HG03558 (cell line): ENCODE measurements at regions not wholly inside any gene's neighbourhood (a gene's known extent, or its start where the extent isn't known, plus 50 kb on each side); places are given as distances from the start of the nearest gene placed in this dataset.
"Not testable (repeated sequence)": the region's sequence is repeated elsewhere in the genome, so short reads cannot be mapped to it uniquely, and the experiment has no call there.

Experiments used
- ATAC-seq: cut with Tn5 transposase; IDR thresholded peaks from one replicate; pipeline ENCODE4 v1.9.1; 2021; ENCODE audit warnings: moderate number of reproducible peaks; ENCODE audit not compliant: unreplicated experiment; ENCODE audit errors: extremely low read depth

DNA sequence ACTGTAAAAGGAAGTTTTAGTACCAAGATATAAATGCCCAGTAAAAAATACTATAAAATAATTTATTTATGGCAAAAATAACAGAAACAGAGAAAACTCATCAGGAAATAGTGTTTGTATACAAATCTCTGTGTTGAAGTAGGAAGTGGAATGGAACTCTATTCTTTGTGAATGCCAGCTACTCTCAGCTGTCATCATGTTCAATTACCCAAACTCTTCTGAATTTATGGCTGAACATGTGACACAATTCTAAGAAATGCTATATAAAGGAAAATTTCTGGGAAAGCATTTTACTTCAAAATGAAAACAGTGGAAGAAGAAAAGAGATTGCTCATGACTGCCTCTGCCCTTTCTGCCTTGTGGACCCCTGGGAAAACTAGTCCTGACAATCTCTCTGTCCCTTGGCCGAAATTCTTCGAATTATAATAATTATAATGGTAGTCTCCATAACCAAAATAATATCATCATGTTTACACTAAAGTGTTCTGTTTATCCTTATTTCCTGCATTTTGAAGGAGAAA is 522.3 kb upstream of the ST8SIA4 start:
- ATAC-seq: no peak

DNA sequence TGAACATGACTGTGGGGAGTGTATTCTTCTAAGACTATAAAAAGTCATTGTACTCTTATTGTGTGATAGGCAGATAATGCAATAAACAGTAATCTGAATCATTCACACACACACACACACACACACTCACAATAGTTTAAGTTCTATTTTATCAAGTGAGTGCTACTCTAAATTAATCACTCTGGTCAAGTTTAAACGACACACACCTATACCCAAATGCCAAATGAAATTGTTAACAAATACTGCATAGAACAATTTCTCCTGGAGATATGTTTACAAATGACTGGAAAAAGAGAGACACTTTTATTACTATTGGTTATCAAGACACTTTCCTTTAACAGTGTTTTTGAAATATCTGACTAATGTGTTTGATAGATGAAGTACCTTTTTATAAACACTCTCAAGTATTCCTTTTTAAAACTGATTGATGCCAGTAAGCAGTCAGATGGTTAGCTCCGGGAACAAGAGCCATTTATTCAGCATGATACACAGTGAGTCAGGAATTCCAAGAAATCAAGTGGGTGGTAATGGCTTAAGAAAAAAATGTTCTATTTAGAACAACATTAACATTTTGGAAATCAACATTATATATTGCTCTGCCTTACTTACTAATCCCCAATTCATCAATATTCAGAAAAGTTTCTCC is 521.6 kb upstream of the ST8SIA4 start:
- no peak for ATAC-seq

DNA sequence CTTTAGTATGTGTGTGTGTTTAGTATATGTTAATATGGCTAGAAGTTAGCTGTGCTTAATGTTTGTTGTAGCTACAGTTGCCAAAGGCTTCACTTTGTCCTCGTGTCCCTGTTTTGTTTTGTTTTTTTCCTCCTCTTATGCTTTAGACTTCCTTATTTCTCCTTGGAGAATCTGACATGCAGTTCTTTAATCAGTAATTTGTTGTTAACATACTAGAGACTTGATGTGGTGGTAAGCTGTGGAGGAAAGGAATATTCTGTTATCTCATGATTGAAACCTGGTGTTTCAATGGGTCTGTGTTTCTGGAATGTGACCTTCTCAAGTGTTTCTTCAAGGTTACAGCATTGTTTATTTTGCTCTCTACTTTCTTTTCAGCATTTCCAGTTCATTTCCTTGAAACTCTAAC is 515.6 kb upstream of the ST8SIA4 start:
- no peak for ATAC-seq

DNA sequence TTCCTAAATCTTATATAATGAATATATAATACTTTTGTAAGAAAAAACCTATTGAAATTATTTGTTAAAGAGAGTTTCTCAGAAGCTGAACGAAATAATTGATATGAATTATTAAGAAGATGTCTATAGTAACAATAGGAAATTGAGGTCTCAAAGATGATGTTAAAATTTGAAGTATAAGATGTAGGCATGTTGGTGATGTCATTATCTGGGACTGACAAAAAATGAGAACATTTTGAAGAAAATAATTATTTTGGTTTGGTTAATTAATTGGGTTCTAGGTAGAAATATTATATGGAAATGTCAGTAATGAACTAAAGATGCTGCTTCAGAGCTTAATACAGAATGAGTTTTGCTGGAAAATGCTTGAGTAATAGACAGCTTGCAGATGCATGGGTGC is 501.4 kb upstream of the ST8SIA4 start:
- no peak for ATAC-seq

DNA sequence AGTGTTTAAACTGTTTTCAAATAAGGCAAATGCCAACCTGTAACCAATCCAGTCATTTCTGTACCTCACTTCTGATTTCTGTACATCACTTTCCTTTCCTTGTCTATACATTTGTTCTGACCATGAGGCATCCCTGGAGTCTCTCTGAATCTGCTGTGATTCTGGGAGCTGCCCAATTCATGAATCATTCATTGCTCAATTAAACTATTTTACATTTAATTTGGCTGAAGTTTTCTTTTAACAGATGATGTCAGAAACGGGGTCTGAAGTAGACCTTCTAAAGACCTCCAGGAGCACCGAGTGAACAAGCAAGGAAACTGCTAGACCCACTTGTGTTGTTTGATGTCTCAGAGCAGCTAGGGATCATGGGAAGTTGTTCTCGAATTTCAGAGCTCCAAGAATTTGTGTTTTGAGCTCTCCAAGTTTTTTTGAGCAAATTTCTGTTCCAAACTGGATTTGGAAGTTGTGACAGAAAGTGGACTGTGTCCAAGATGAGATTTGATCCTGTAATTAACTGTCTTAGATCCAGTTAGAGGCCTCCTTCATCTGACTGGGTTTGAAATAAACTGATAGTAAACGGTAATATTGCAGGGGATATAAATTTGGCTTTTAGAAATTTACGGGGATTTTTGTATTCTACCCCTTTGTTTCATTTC is 490.8 kb upstream of the ST8SIA4 start:
- no peak for ATAC-seq

DNA sequence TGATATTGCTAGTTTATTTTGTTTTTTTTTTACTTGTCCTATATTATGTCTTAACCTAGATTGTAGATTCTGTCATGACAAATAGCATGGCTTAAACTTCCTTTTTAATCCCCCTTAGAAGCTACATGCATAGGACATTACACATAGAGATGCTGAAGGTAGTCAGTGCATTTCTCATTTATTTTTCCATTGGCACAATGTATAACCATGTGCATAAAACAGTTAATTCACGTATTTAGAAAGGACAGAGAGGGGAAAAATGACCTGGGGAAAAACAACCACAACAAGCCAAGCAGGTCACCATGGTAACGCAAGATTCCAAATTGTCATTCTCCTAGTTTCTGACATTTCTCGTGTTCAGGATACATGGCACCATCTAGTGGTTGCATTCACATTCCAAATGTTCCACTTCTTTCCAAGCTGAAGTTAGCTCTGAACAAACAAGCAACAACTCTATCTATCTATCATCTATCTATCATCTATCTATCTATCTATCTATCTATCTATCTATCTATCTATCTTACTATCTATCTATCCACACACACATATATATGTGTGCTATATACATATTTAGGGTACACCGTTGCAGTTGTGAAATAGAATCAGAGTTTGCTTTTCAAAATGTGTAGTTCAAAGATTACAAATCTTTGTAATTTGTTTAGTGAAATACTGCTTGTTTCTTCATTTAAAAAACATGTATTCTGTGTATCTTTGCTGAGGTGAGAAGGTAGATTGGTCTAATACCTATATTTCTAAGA is 487.2 kb upstream of the ST8SIA4 start:
- ATAC-seq: peak; percentile 50

DNA sequence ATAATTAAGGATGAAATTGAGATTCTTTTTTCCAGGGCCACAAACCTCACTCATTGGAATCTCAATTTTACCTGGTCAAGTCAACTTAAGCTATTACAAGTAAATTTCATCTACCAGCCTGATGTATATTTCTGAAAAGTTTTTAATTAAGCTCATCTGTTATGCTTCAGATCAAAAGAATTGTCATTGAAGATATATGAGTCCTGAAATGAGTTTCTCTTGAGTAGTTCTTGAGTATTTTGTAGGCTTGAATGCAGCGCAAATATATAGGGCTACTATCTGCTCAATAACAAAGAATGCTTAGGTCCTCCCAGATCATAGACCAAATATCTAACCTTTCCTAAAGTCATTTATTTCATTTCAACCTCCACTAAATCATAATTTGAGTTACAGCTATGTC is 482.2 kb upstream of the ST8SIA4 start:
- no peak for ATAC-seq

DNA sequence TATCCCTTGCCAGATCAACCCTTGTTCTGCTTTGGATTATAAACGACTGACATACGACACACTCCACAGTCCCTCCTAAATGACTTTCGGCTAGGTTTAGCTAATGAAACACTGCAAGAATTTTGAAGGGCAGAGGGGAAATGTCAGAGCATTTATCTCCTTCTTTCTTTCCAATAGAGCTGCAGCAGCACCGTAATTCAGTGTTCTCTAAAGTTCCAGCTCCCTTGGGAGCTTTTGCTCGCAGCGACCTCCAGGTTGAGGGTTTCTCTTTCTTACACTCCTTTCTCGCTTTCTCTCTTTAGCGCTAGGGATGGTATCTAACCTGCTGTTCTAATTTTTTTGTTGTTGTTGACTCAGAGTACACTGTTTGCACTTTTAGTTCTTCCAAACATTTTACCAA is 467.1 kb upstream of the ST8SIA4 start:
- no peak for ATAC-seq

DNA sequence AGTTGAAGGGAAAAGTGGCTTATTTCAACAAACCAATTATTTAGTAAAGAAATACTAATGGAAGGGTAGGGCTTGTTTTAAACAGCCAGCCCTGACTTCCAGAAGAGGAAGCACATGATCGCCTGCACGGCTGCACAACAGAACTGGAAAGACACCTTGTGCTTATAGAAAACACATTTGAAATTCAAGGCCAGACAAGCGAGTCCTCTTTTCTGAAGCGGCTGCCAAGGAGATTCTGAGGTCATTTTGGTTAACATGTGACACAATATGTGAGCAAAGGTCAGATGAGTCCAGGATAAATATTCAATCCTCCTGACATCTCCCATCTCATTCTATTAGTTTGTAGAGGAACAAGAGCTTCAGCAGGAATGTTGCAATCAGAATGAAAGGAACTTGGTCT is 461.4 kb upstream of the ST8SIA4 start:
- no peak for ATAC-seq

DNA sequence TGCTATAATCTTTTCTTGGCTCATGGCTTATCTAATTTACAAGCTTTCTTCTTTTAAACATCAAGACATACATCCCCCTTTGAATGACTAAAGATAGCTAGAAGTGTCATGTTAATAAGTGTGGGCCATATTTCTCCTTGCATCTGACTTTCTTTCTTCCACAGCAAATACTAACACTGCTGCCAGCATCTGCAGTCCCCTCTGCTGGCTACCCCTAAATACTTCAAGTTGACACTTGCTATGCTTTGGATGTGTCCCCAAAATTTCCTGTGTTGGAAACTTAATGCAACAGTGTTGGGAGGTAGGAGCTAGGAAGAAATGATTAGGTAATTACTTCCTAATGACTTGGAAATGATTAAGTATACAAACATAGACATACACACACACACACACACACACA is 459.0 kb upstream of the ST8SIA4 start:
- no peak for ATAC-seq

DNA sequence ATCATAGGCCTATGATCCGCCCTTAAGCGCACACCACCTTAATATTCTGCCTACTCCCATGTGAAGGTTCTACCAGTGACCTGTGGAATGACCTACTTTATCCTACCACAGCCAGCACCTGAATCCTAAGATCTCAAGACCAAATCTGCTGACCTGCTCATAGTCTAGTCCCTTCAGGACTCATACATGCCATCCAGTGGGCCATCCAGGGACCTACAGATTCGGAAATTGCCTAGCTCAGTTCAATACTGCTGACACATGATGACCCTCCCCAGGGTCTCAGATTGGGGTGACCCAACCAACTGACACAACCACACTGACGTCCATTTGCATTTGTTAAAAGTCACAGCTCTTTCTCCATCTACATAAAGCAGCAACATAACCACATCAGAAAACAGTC is 443.8 kb upstream of the ST8SIA4 start:
- ATAC-seq: no peak

DNA sequence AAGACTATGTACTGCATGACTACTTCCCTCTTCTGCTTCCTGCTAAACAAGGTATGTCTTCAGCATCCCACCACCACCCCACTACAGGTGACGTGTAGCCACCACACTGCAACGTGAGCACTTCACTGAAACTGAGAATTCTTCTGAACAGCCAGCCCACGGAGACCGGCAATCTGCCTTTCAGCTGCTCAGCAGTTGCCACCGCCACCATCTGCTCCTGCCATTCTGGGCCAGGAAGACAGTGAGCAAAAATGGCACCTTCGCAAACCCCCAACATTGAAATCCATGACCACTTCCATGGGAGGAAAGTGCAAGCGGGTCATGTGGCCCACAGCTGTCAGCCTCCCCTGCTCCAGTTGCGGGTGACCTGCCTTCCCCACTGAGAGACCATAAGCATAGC is 443.4 kb upstream of the ST8SIA4 start:
- no peak for ATAC-seq

DNA sequence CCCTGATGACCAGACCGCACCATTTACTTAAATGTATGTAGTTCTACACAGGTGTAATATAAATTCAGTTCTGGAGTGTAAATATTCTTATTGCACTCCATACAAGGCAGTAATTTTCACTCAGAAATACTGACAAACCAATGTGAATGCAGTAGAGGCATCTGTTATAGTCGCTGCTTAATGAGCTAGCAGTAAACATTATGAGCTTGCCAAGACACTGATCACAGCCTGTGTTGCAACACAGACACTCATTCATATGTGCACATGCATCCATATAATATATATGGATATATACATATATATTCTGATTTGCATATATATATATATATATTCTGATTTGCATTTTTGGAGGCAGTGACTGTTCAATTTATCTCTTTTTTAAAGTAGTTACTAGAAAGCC is 435.1 kb upstream of the ST8SIA4 start:
- ATAC-seq: no peak

DNA sequence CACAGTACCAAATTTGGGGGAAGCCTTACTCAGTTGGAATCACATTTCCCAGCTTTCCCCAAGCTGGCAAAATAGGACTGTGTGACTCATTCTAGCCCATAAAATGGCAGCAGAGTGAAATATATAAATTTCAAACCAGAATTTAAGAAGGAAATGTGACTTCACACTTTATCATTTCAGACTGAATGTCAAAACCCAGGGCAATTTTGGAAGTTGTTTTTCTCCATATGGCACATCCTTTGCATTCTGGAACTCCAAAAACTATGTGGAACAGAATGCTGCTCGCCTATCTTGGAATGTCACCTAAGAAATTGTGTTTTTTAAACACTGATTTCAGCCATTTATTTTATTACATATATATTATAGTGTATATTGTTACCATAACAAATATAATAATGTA is 424.7 kb upstream of the ST8SIA4 start:
- no peak for ATAC-seq

DNA sequence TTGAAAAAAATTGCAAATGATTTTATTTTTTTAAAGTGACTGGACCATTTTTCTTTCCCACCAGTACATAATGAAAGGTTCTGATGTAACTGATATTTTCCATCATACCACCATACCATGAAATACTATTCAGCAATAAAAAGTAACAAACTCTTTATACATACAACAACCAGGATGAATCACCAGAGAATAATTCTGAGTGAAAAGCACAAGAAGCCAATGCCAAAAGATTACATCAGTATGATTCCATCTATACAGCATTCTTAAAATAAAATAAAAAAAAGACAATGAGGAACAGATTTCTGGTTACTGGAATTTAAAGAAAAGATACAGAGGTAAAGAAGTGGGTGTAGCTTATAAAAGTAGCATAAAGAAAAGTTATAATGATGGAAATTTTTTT is 423.7 kb upstream of the ST8SIA4 start:
- no peak for ATAC-seq

DNA sequence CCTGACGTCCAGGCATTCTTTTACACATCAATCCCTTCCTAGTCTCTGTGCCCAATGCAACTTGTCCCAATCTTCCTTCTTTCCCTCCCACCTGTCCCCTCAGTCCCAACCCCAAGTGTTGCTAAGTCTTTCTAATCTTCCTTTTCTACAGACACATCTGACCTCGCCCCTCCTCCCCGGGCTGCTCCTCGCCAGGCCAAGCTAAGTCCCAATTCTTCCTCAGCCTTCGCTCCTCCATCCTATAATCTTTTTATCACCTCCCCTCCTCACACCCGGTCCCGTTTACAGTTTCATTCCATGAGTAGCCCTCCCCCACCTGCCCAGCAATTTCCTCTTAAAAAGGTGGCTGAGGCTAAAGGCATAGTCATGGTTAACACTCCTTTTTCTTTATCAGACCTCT is 413.3 kb upstream of the ST8SIA4 start:
- not testable (repeated sequence) for ATAC-seq

DNA sequence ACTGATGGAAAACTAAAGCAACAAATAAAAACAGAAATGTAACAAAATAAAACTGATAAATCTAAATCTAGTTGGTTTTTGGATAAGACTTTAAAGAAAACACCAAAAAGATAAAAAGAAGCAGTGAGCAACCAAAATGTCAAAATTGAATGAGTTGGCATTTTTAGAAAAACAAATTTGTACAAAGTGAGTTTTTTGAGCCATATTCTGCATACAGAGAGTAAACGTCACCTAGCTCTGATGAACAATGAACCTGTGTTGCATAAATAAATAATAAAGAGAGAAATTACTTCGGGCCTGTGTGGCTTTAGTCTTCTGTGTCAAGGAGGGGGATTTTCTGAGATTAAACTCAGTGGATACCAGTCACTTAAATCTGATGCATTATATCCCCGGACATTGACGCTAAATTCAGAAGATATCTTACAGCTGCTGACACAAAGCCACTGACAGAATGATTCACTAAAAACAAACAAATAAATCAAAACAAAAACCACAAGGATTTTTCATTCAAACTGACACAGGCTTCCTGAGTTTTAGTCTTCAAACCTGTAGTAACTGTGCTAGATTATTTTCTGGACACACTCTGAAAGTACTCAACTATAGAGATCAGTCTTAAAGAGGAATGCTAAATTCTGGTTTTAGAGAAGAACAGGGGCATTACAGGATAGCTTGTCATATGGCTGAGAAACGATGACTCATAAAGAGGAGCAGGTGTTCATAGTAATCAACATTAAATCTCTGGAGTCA is 403.5 kb upstream of the ST8SIA4 start:
- no peak for ATAC-seq

DNA sequence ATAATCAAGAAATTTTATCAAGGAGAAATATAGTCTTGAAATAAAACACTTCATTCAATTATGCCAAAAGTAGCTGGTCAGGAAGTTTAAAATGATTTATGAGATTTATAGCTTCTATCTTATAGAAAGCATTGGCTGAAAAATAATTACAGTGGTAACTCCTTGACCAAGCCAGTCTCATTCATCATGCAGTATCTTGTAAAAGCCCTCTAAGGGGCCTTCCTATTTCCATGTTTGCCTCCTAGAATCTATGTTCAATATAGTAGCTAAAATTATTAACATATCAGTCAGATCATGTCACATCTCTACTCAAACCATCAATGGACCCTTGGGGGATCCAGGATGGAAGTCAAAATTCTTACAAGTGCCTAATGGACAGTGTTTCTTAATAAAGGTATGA is 393.4 kb upstream of the ST8SIA4 start:
- no peak for ATAC-seq

DNA sequence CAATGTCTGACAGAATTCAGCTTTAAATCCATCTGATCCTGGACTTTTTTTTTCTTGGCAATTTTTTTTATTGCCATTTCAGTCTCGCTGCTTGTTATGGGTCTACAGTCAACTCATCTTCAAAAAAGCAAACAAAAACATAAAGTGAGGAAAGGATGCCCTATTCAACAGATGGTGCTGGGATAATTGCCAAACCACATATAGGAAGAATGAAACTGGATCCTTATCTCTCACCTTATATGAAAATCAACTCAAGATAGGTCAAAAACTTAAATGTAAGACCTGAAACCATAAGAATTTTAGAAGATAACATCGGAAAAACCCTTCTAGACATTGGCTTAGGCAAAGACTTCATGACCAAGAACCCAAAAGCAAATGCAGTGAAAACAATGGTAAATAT is 389.1 kb upstream of the ST8SIA4 start:
- ATAC-seq: no peak

DNA sequence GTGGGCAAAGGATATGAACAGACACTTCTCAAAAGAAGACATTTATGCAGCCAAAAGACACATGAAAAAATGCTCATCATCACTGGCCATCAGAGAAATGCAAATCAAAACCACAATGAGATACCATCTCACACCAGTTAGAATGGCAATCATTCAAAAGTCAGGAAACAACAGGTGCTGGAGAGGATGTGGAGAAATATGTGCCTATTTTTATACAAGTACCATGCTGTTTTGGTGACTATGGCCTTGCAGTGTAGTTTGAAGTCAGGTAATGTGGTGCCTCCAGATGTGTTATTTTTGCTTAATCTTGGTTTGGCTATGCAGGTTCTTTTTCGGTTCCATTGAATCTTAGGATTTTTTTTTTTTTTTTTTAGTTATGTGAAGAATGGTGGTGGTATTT is 387.7 kb upstream of the ST8SIA4 start:
- ATAC-seq: not testable (repeated sequence)

DNA sequence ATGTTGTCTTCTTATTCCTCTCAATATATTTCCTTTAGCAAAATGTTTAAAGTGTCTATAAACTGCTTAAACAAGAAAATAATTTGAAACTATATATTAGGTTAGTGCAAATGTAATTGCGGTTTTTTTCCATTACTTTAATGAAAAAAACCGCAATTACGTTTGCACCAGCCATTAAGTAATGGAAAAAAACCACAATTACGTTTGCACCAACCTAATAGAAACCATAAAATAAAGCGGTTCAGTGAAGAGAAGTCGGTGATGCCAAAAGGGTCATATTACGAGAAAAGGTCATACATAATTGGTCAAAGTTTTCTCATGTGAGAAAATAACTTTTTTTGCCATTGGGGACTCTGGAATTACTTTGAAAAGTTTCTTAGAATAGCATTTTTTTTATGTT is 385.6 kb upstream of the ST8SIA4 start:
- ATAC-seq: no peak
